Suprapubic skin (tissue), 4 donors: ENCODE measurements at regions not wholly inside any gene's neighbourhood (a gene's known extent, or its start where the extent isn't known, plus 50 kb on each side); places are given as distances from the start of the nearest gene placed in this dataset.

Experiments
- EP300 ChIP-seq: sonication (generic); formaldehyde crosslinking; IDR thresholded peaks from one replicate; pipeline ENCODE4 v1.6.1; 2017; ENCODE audit warnings: antibody characterized with exemption
- POLR2A ChIP-seq, 2 donors: fragments of 450-650 bp; IDR thresholded peaks; one replicate each; pipeline ENCODE4 v1.6.1; 2017; ENCODE audit warnings: antibody characterized with exemption in 2 of 2, mild to moderate bottlenecking in 2 of 2, moderate library complexity in 2 of 2
- POLR2AphosphoS5 ChIP-seq, 3 donors: sonication (generic); formaldehyde crosslinking; IDR thresholded peaks; one replicate each; pipeline ENCODE4 v1.6.1; 2017; ENCODE audit warnings: antibody characterized with exemption in 3 of 3
- TF ChIP-seq, protein P1 (sequence below), 2 donors: fragments of 200-600 bp in 1 of 2; fragments of 450-650 bp in 1 of 2; sonication (generic) in 1 of 2; IDR thresholded peaks; one replicate each; pipeline ENCODE4 v1.5.1; 2016 to 2019; ENCODE audit warnings: antibody characterized with exemption in 2 of 2, mild to moderate bottlenecking in 1 of 2, moderate library complexity in 1 of 2

DNA sequence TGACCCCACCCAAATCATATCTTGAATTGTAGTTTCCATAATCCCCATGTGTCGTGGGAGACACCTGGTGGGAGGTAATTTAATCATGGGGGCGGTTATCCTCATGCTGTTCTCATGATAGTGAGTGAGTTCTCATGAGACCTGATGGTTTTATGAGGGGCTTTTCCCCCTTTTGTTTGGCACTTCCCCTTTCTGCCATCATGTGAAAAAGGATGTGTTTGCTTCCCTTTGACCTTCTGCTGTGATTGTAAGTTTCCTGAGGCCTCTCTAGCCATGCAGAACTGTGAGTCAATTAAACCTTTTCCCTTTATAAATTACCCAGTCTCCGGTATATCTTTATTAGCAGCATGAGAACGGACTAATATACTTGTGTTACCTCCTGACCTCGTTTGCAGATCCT, 156.6 kb upstream of the MTNR1B start:
- TF ChIP-seq EP300 (no peak), POLR2A (IDR thresholded peaks at IDR 0.05) (no peak), POLR2AphosphoS5 (IDR thresholded peaks at IDR 0.05) (no peak)
- TF ChIP-seq, protein P1, sequence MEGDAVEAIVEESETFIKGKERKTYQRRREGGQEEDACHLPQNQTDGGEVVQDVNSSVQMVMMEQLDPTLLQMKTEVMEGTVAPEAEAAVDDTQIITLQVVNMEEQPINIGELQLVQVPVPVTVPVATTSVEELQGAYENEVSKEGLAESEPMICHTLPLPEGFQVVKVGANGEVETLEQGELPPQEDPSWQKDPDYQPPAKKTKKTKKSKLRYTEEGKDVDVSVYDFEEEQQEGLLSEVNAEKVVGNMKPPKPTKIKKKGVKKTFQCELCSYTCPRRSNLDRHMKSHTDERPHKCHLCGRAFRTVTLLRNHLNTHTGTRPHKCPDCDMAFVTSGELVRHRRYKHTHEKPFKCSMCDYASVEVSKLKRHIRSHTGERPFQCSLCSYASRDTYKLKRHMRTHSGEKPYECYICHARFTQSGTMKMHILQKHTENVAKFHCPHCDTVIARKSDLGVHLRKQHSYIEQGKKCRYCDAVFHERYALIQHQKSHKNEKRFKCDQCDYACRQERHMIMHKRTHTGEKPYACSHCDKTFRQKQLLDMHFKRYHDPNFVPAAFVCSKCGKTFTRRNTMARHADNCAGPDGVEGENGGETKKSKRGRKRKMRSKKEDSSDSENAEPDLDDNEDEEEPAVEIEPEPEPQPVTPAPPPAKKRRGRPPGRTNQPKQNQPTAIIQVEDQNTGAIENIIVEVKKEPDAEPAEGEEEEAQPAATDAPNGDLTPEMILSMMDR (IDR thresholded peaks at IDR 0.05) = no peak
